ENCODE measurements at regions not wholly inside any gene's neighbourhood (a gene's known extent, or its start where the extent isn't known, plus 50 kb on each side); places are given as distances from the start of the nearest gene placed in this dataset.

GRCh38 chr6:8570256-8570920 is 135.0 kb upstream of the SLC35B3 start:
- no peak for DNase-seq
- peaks cover 0 to 7% (median 4%) of the 10 kb centered on the region in 9 donors for H3K9me3 Mint-ChIP-seq
- no peak overlapping the region for H3K27ac Mint-ChIP-seq
- no peak for ATAC-seq
- H3K4me1 Mint-ChIP-seq = peaks cover 0 to 2% (median 0%) of the 10 kb centered on the region in 4 donors
- H3K4me3 Mint-ChIP-seq = no peak overlapping the region
- H3K27me3 Mint-ChIP-seq = peaks cover 0 to 4% (median 0%) of the 10 kb centered on the region in 5 donors
- POLR2A ChIA-PET = no interaction called here
- H3K36me3 Mint-ChIP-seq = no peaks in the 10 kb centered on the region

- ATAC-seq = no peak
- H3K36me3 Mint-ChIP-seq = no peaks in the 10 kb centered on the region
- H3K4me1 Mint-ChIP-seq = no peaks in the 10 kb centered on the region
- H3K27me3 Mint-ChIP-seq = peaks cover 0 to 10% (median 0%) of the 10 kb centered on the region in 5 donors
- H3K4me3 Mint-ChIP-seq = no peak overlapping the region
- peaks cover 0 to 4% (median 0%) of the 10 kb centered on the region in 9 donors for H3K9me3 Mint-ChIP-seq
- DNase-seq = no peak
- POLR2A ChIA-PET = interaction anchor here (1.1 kb wide), 1 partner anchor 10 kb away, joined by 3 read pairs; no protein-coding TSS in a partner anchor
- H3K27ac Mint-ChIP-seq = no peak overlapping the region
These were observed 126.8 kb upstream of the SLC35B3 start for GRCh38 chr6:8562125-8562524.

DNA sequence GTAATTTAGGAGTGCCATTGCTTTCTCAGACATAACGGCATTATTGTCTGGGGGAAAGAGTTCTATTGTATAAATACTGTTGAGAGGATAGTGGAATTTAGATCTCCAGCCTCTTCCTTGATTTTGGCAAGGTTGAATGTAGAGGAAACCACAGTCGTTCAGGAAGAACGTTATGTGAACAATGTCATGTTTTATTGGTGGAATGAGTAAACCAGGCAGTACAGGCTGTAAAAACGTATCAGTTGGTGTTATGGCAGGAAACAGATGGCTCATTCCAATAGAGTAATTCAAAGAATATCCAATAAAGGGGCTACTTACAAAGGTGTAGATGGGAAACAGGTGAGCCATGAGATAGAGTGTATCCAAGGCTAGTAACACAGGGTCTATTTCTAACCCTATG is 123.6 kb upstream of the SLC35B3 start:
- Mint-ChIP-seq H3K27me3 (peaks cover 0 to 10% (median 0%) of the 10 kb centered on the region in 5 donors), H3K4me3 (no peak overlapping the region), H3K36me3 (no peaks in the 10 kb centered on the region), H3K9me3 (peaks cover 0 to 4% (median 0%) of the 10 kb centered on the region in 9 donors), H3K4me1 (no peaks in the 10 kb centered on the region), H3K27ac (no peak overlapping the region)
- DNase-seq (no peak), ATAC-seq (no peak)
- POLR2A ChIA-PET = no interaction called here

DNA sequence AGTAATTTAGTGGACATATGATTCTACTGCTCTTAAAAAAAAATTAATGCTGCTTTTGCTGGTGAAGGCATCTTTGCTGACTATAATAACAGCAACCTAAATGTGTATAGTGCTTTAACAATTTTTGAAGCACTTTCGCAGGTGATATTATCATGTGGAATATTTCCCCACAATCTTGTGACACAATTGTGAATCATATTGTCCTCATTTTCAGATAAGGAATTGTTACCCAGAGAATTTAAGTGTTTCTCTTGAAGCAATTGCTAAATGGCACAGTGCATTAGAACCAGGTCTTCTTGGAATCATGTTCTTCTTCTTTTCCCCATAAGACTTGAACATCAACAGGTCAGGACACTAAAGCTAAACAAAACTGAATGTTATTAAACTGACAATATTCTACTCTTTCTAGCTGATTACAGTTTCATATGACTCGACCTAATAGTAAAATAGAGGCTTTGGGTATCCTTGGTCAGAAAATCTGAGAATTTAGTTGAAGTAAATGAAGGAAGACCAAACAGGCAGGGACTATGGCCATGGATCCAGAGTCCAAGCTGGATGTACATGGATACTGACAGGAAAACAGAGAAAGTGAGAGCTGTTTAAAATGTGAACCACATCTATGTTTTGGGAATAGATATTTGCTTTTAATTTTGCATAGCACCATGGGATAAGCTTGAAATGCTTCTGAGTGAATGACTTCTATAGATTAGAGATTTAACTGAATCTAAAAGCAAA is 121.8 kb upstream of the SLC35B3 start:
- DNase-seq (no peak), ATAC-seq (no peak)
- Mint-ChIP-seq H3K27ac (no peak overlapping the region), H3K9me3 (peaks cover 0 to 4% (median 0%) of the 10 kb centered on the region in 9 donors), H3K36me3 (no peaks in the 10 kb centered on the region), H3K4me3 (no peak overlapping the region), H3K27me3 (peaks cover 0 to 10% (median 0%) of the 10 kb centered on the region in 5 donors), H3K4me1 (no peaks in the 10 kb centered on the region)
- POLR2A ChIA-PET = no interaction called here

DNA sequence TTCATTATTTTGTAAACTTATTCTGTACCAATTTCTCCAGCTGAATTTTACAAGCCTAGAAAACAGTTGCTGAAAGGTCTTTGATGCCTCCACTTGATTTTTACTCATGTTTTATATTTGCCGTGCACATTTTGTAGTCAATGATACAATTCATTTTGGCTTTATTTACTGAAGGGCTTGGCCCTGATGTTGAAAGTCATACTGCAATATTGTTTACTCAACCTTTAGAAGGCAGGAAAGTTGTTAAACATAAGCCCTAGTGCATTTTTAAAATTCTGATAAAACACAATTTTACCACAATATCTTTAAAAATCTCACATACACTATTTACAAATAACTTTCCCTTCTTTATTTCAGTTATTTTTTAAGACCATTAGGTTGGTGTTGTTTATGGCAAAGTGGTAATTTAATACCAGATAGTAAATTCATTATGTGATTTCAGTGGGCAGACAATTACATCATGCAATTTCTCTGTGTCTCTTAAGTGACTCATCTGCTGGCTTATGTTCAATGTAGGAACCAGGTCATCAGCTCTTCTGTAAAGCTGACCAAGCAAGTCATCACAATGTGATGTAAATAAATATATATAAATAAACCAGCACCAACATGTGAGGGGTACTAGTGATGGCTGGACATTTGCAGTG is 121.1 kb upstream of the SLC35B3 start:
- Mint-ChIP-seq H3K4me3 (no peak overlapping the region), H3K36me3 (no peaks in the 10 kb centered on the region), H3K27me3 (peaks cover 0 to 10% (median 3%) of the 10 kb centered on the region in 5 donors), H3K4me1 (no peaks in the 10 kb centered on the region), H3K9me3 (peaks cover 0 to 4% (median 0%) of the 10 kb centered on the region in 9 donors), H3K27ac (no peak overlapping the region)
- no peak for ATAC-seq
- POLR2A ChIA-PET = no interaction called here
- DNase-seq = no peak

DNA sequence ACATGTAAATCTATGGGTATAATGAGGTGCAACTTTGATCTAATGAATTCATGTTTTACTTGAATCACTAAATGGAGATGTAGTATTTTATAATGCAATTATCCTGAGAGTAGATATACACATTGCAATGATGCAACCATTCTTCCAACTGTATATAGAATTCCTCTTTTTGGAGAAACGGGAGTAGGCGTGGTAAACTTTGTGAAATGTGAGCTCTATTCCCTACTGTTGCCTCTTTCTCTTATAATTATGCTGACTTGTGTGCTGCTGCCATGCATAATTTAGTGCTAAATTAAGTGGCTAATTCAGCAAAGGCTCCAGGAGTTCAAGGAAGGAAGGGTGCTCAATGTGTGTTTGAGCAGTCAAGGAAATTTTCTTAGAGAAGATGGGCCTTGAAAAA is 116.6 kb upstream of the SLC35B3 start:
- Mint-ChIP-seq H3K36me3 (no peaks in the 10 kb centered on the region), H3K9me3 (peaks cover 0 to 5% (median 0%) of the 10 kb centered on the region in 9 donors), H3K27ac (no peak overlapping the region), H3K4me3 (no peak overlapping the region), H3K4me1 (no peaks in the 10 kb centered on the region), H3K27me3 (peaks cover 0 to 10% (median 5%) of the 10 kb centered on the region in 5 donors)
- POLR2A ChIA-PET = no interaction called here
- no peak for DNase-seq
- no peak for ATAC-seq

- POLR2A ChIA-PET = no interaction called here
- H3K9me3 Mint-ChIP-seq = peaks cover 0 to 7% (median 0%) of the 10 kb centered on the region in 9 donors
- ATAC-seq = no peak
- H3K4me1 Mint-ChIP-seq = no peaks in the 10 kb centered on the region
- DNase-seq = no peak
- peaks cover 2 to 10% (median 7%) of the 10 kb centered on the region in 5 donors for H3K27me3 Mint-ChIP-seq
- no peak overlapping the region for H3K27ac Mint-ChIP-seq
- no peak overlapping the region for H3K4me3 Mint-ChIP-seq
- H3K36me3 Mint-ChIP-seq = no peaks in the 10 kb centered on the region
These were observed 116.0 kb upstream of the SLC35B3 start for GRCh38 chr6:8551386-8551785.

DNA sequence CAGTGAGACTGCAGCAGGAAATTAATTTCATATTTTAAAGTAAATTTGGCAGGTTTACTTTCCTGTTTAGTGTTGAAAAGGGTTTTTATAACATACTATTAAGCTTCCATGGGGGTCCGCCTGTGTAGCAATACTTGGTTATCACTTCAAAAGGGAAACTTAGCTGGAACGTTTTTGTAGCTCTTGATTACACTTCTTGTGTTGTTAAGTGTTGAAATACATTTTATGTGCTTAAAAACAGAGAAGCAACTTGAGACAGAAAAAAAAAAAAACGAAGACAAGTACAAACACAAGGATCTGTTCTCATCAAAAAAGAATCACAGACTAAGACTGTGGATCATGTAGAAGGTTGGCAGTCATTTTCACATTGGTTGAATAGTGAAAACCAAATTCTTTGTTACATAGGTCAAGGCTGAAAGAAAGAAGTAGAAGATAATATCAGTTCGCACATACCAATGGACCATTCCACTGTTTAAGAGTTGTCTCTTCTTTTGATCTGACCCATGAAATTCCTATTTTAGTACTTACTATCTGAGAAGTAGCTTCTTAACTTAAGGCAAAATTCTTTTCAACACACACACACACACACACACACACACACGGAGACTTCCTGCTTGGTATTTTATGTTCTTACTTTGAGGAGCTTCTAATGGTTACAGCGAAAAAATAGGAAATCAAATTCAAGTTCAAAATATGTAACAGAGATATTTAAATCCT is 113.9 kb upstream of the SLC35B3 start:
- Mint-ChIP-seq H3K9me3 (peaks cover 0 to 7% (median 0%) of the 10 kb centered on the region in 9 donors), H3K36me3 (no peaks in the 10 kb centered on the region)
- ATAC-seq = no peak

DNA sequence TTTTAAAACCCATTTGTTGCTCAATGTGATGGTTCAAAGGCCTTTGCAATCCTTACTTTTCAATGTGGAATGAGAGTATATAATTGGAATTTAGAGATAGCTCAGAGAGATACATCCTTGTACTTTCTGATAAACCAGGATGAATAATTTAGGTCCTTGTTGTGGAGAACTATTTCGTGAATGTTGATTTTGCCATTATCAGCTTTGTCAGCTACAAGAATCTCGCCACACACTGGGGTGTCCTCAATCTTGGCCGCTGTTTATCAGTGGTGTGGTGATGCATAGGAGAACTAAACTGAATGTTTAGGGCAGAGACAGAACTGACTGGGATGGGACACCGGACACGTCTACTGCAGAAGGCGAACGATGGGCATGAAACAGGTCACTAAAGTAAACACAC is 111.2 kb upstream of the SLC35B3 start:
- Mint-ChIP-seq H3K4me1 (no peaks in the 10 kb centered on the region), H3K4me3 (no peak overlapping the region), H3K27me3 (peaks cover 3 to 37% (median 6%) of the 10 kb centered on the region in 5 donors), H3K9me3 (peaks cover 0 to 6% (median 0%) of the 10 kb centered on the region in 9 donors), H3K36me3 (no peaks in the 10 kb centered on the region), H3K27ac (no peak overlapping the region)
- ATAC-seq (no peak), DNase-seq (no peak)
- POLR2A ChIA-PET = no interaction called here

More for the DNA sequence above, 113.9 kb upstream of the SLC35B3 start:
- Mint-ChIP-seq H3K4me1 (no peaks in the 10 kb centered on the region), H3K27me3 (peaks cover 2 to 23% (median 7%) of the 10 kb centered on the region in 5 donors), H3K27ac (no peak overlapping the region), H3K4me3 (no peak overlapping the region)
- POLR2A ChIA-PET = no interaction called here
- no peak for DNase-seq

DNA sequence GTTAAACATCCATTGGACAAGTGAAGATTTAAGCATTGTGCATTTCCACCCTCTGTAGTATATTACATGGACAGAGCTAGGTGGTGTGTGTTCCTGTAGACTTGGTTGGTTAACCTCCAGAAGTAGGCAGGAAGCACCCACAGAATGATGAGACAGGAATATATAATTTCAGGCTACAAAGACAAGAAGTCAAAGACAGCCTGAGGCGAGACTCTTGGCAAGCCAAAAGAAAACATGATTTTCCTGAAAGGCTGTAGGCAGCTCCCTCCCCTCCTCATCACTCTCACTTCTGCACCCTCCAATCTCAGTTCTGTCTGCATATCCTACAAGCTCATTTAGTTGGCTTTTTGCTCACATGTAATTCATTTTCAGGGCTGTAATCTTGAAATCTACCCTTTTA is 110.0 kb upstream of the SLC35B3 start:
- Mint-ChIP-seq H3K9me3 (peaks cover 0 to 14% (median 9%) of the 10 kb centered on the region in 9 donors), H3K4me1 (no peaks in the 10 kb centered on the region), H3K27ac (no peak overlapping the region), H3K27me3 (peaks cover 3 to 35% (median 5%) of the 10 kb centered on the region in 5 donors), H3K36me3 (peaks cover 0 to 8% (median 0%) of the 10 kb centered on the region in 3 donors), H3K4me3 (no peak overlapping the region)
- DNase-seq (no peak), ATAC-seq (no peak)
- POLR2A ChIA-PET = no interaction called here

- peaks cover 3 to 27% (median 5%) of the 10 kb centered on the region in 5 donors for H3K27me3 Mint-ChIP-seq
- DNase-seq = no peak
- H3K9me3 Mint-ChIP-seq = peaks cover 3 to 24% (median 17%) of the 10 kb centered on the region in 9 donors
- POLR2A ChIA-PET = no interaction called here
- H3K27ac Mint-ChIP-seq = no peak overlapping the region
- peaks cover 0 to 16% (median 0%) of the 10 kb centered on the region in 3 donors for H3K36me3 Mint-ChIP-seq
- no peak overlapping the region for H3K4me3 Mint-ChIP-seq
- no peak for ATAC-seq
- no peaks in the 10 kb centered on the region for H3K4me1 Mint-ChIP-seq
These were observed 108.4 kb upstream of the SLC35B3 start for GRCh38 chr6:8543714-8544113.

DNA sequence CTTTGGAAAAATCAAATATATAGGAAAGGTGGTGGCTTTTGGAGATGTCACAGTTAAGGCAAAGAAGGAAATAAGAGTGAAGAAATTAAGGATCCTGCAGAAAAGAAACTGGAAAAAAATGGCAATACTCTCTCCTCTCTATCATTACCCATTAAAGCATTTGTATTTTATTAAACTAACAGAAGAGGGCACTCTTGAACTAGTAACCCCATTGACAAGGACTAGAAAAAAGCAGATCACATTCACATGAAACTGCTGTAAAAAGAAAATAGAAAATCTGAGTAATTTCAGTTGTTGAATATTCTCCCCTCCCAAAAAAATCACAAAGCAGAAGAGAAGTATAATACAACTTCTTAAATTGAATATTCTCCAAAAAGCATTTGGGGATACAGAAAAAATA is 104.1 kb upstream of the SLC35B3 start:
- POLR2A ChIA-PET = no interaction called here

More for the DNA sequence above, 104.1 kb upstream of the SLC35B3 start:
- peaks cover 3 to 30% (median 22%) of the 10 kb centered on the region in 9 donors for H3K9me3 Mint-ChIP-seq
- H3K4me3 Mint-ChIP-seq = no peak overlapping the region
- no peaks in the 10 kb centered on the region for H3K4me1 Mint-ChIP-seq
- DNase-seq (no peak), ATAC-seq (no peak)
- no peak overlapping the region for H3K27ac Mint-ChIP-seq
- peaks cover 0 to 26% (median 3%) of the 10 kb centered on the region in 5 donors for H3K27me3 Mint-ChIP-seq
- peaks cover 0 to 16% (median 0%) of the 10 kb centered on the region in 3 donors for H3K36me3 Mint-ChIP-seq

Data from naive thymus-derived CD8-positive, alpha-beta T cell (primary cell).